A172 (cell line): ENCODE measurements at regions not wholly inside any gene's neighbourhood (a gene's known extent, or its start where the extent isn't known, plus 50 kb on each side); places are given as distances from the start of the nearest gene placed in this dataset.

Experiments used
- DNase-seq: peaks from one replicate; pipeline ENCODE4 v3.0.0-alpha.2; 2015; ENCODE audit warnings: low spot score

DNA sequence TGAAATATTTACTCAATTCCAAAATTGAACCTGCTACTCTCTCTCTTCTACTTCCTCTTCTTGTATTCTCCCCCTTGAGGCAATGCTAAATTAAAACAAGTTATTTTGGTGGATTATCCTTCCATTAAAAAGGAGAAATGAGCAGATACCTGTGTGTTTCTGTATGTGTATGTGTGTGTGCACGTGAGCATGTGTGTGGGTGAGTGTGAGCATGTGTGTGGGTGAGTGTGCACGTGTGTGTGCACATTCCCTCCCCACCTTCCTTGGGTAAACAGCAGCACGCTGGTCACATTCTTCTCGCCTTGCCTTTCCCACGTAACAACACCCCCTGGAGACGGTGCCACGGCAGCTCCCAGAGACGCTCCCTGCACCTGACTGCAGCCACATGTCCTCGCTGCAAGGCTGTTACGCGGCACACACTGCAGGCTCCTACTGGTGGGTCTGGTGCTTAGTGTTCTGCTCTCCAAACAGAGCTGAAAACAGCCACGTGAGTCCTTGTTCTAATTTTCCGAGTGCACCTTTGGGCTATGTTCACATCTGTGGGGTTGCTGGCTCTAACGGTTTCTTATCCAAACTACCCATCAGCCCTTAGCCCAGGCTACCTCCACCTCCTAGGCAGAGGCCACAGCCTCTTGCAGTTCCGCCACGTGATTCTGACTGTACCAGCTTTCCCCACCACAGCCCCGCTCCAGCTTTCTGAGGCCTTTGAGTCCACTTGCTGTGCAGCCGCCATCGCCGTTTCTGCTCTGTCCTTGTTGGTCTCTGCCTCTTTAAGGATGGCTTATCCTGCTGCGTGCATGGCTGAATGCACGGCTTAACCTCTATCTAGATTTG lies 123.4 kb downstream of the CTTN start:
- no peak for DNase-seq

DNA sequence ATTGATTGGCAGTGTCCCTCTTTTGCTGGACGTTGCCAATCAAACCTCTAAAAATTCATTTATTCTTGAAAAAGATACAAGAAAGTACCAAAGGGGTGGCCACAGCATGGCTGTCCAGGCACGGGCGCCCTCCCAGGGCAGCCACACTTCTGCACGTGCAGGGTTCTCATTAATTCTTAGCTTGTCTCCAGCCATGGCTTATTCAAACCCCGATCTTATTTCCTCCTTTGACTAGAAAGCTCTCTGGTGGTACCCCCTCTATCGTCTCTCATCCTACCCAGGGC lies 123.9 kb downstream of the CTTN start:
- no peak for DNase-seq

DNA sequence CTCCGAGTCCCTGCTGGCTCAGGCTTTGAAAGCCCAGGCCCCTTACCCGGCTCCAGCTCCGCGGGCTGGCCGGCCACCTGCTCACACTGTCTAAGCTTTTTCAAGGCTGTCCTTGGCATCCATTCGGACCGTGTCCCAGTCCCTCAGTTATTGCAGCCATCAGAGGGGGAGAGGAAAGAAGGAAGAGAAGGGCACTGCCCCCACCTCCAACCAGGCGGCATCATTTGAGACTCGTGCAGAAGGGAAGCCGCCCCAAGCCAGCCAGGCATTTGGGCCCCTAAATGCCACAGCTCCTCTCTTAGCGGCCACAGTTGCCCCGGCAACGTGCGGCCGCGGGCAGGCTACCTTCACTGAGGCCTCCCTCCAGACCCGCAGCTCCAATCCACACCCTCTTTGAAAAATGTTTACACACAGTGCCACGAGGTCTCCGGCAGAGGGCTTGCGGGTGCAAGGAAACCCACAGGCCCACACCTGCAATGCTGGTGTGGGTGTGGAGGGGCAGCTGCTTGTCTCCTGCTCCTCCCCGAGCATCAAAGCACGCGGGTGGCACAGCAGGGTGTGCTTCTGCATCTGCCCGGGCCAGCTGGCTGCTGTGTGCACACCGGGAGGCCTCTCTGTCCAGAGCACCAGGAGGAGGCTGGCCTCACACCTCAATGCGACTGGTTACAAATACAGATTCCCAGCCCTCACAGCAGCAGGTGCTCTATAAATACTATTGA lies 124.4 kb downstream of the CTTN start:
- DNase-seq, result peak; percentile 54

DNA sequence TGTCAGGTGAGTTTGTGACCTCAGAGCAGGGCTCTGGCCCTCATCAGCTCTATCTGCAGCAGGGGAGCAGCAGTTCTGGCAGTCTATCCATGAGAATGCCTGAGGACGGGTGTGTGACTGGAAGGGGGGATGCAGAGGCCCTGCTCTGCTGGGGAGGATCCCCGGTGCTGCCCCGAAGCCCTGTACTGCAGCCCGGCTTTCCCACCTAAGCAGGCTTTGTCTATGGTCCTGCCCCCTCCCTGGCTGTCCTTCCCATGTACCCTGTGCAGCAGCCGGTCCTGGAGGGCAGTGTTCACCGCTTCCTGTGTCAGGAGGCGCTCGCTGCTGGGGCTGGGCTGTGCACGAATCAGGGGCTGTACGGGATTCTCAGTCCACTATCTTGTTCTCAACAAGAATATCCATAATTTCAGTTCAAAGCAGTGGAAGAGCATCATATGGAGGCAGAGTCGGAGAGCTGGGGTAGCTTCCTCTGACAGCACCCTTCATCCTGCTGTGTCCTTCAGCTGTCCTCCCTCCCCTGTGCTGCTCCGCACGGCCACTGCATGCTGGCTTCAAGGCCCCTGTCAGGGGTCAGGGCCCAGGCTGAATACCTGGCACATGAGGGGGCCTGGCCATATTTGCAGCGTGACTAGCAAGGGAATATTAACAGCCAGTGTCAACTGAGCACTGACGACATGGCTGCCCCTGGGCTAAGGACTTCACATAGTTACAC lies 125.2 kb downstream of the CTTN start:
- DNase-seq, result no peak

DNA sequence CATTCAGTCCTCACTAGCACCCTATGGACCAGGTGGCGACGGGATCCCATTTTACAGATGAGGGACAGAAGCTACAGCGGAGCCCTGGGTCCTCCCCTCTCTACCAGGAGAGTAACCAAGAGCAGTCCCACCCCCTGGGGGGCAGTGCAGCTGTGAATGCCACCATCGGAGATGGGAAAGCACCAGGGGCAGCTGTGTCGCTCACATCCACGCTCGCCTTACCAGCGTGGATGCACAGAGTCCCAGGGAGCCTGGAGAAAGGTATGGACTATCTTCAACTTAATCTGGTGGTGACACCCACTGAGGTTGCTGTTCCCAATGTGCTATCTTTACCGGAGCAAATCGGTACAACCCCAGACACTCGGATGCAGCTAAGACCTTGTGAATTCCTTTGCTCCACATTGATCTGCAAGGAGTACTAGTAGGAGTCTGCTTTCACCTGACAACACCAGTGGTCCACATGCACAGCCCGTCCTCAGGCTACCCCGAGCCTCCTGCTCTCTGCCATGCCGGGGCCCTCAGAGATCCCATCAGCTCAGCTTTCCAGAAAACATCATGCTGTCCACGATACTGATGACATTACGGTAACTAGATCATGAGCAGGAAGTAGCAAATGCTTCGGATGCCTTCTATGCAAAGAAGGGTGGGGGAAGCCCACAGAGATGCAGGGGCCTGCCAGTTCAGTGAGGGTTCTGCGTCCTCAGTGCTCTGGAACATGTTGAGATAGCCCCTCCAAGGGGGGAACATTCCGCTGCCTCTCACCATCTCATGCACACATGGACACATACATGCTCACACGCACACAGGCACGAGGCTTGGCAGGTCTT lies 126.0 kb downstream of the CTTN start:
- peak; percentile 22 for DNase-seq

DNA sequence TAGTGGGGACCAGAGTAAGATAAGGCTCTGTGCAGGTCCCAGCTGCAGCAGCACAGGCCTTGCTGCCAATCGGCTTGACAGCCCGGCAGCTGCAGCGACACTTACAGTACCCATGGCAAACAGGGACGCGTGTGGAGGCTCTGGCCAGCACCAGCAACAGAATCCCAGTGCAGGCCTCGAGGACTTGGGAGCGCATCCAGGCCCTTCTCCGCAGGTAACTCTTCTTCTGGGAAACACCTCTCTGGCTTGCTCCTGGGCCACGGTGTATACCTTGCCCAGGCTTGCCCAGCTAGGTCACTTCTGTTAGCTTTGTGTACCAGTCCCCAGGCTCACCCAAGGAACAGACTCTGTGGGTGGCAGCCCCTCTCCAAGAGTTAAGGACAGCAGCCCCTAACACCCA lies 126.7 kb downstream of the CTTN start:
- DNase-seq, result no peak

DNA sequence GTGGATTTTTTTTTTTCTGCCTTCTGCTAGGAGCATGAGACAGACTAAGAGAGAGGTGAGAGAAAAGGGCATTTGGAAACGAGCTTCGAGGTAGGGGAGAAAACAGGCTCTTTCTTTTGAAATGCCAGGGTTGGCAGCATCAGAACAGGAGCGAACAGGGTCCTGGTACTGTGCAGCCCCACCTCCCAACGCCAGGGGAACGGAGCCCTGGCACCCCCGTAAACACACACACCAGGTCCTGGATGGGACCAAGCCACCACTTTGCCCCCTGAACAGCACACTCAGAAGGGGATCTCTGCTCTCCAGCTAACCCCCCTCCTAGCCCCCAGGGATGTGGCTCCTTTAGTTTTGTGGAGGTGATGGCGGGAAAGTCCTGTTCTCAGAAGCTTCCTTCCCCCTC lies 127.1 kb downstream of the CTTN start:
- DNase-seq, result no peak

DNA sequence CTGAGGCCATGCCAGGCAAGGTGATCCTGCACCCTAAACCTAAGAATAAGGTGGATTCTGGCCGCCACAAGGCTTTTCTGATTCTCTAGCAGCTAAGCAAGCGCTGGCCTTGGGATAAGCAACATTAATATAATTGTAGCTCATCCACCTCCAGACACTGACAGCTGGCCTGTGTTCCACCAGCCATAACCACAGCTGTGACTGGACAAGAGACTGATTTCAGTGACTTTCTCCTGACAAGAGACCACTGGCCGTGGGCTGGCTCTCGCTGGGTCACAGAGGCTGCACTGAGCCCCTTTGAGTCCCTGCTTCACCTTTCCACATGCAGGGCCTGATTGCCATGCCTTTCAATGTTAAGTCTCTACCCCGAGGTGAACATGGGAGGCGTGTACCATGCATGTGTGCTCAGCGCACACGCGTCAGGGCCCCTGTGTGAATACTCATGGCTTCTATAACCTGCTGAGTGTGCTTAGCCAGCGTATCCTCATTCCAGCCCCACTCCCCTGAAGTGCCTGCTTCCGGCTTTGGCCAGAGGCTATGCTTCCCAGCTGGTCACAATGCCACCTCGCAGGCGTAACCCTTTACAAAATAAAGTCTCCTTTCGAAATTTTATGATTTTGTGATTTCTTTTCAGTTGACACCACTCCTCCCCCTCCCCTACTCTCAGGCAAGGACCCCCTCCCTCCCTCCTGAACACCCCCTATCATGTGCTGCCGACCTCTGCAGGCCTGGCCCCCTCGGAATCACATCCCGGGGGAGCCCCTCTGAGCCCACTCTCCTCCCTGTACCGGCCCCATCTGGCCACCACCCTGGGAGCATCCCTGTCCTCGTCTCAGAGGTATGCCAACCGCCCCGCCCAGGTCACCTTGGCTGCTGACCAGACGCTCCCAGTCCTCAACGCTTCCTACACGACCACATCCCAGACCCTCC lies 128.1 kb downstream of the CTTN start:
- DNase-seq, result no peak

DNA sequence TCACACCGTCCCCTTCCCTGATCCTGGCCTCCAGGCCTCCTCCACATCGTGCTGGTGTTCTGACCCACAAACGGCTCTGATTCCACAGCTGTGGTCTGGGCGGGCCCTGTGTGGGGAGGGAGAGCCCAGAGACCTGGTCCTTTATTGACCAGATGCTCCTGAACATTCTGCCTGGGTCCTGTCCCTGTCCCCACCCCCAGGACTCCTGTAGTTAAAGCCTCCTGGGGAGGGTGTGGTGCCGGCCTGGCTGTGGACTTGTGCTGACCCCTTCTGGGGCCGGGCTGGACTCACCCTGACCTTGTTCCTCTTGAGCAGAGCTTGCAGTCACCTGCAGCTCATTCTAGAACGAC lies 128.7 kb downstream of the CTTN start:
- DNase-seq, result no peak

DNA sequence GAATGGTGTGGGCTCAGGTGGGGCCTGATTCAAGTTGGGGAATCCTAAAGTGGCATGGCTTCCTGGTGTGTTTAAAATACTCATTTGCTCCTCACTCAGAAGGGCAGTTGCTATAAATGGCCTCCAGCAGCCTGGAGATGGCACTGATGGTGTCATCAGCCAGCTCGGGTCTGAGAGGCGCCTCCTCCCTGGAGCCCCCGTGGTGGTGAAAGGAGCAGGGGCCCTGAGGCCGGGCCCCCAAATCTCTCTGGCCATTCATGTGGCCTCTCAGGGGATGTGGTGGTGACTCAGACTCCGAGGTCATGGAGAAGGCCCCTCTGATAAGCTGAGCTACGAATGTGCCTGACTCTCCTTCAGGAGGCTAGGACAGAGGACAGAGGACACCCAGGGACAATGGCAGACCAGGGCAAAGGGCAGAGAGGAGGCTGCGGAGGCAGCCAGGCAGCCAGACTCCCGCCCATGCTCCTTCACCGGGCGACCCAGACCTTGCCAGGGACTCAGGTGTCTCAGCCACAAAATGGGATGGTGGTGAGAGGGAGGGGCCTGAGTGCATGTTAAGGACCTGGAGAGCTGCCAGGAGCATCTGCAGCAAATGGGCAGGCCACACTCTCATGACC lies 129.2 kb downstream of the CTTN start:
- no peak for DNase-seq

DNA sequence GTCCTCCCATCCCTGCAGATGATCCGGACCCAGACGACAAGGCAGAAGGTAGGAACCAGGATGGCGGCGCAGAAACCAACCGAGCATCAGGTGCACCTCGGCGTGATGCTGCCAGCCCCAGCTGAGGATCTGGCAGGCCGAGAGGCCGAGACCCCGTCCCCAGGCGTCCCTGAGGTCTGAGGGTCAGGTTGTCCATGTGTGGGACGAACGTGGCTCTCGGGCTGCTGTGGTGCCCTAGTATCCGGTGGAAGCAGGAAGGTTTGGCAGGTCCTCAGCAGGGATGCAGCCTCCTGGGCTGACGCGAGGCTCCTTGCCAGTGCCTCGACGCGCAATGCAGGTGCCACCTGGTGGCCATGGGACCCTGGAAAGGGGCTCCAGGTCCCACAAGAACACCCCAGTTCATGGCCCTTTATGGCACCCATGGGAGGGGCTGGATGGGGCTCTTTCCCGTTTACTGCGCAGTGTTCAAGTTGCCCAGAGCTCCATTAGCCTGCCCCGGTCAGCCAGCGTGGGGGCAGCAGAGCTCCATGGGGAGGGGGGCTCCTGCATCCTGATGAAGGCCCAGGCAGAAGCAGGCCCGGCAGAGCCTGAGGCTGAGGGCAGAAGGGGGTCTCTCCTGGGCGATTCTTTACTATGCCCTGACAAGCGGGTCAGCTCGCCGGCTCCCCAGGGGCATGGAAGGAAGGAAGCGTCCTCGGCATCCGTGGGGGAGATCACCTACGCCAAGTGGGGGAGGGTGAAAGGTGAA lies 129.9 kb downstream of the CTTN start:
- DNase-seq, result no peak

DNA sequence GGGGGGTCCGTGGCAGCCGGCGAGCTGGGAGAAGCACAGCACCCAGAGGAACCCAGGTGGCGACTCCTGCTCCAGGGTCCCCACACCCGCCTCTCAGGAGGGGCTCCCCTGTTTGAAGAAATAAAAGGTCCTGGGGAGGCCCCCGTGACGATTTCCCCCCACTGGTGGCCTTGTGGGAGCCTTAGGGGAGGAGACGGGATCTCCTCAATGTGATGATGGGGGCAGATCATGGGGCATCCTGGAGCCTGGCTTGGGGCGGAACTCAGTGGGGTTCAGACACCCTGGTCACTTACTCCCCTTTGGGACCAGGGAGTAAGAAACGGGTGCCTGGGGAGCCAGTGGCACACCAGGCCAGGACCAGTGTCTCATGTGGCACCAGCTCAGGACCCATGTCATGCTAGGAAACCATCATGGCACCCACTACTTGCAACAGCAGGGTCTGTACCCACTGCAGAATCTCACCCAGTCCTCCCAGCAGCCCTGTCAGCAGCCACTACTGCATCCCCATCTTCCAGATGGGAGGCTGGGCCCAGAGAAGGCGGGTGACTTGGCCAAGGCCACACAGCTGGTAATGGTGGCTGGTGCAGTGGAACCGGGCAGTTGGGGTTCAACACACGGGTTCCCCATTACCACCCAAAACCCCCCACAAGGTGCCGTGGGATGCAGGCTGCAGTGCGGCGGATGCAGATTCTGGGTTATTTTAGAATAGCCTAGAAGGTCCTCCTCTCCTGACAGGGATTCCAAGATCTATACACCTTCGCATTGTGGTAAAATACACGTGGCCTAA lies 130.7 kb downstream of the CTTN start:
- no peak for DNase-seq

DNA sequence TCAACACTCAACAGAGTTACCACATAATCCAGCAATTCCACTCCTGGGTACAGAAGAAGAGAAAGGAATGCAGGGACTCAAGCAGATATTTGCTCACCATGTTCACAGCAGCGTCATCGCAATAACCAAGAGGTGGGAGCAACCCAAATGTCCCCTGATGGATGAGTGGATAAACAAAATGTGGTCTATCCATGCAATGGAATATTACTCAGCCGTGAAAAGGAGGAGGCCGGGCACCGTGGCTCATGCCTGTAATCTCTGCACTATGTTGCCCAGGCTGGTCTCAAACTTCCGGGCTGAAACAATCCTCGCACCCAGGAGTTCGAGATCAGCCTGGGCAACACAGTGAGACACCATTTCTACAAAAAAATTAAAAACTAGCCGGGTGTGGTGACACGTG lies 131.7 kb downstream of the CTTN start:
- DNase-seq, result no peak

DNA sequence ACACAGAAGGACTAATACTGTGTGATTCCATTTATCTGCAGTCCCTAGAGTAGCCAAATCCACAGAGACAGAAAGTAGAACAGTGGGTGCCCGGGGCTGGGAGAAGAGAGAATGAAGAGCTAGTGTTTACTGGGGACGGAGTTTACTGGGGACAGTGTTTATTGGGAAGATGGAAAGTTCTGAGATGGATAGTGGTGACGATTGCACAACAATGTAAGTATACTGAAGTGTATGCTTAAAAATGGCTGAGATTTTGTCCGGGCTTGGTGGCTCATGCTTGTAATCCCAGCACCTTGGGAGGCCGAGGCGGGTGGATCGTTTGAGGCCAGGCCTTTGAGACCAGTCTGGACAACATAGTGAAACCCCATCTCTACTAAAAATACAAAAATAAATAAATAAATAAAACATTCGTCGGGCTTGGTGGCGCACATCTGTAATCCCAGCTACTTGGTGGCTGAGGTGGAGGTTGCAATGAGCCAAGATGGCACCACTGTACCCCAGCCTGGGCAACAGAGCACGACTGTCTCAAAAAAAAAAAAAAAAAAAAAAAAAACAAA lies 132.4 kb downstream of the CTTN start:
- DNase-seq, result no peak

DNA sequence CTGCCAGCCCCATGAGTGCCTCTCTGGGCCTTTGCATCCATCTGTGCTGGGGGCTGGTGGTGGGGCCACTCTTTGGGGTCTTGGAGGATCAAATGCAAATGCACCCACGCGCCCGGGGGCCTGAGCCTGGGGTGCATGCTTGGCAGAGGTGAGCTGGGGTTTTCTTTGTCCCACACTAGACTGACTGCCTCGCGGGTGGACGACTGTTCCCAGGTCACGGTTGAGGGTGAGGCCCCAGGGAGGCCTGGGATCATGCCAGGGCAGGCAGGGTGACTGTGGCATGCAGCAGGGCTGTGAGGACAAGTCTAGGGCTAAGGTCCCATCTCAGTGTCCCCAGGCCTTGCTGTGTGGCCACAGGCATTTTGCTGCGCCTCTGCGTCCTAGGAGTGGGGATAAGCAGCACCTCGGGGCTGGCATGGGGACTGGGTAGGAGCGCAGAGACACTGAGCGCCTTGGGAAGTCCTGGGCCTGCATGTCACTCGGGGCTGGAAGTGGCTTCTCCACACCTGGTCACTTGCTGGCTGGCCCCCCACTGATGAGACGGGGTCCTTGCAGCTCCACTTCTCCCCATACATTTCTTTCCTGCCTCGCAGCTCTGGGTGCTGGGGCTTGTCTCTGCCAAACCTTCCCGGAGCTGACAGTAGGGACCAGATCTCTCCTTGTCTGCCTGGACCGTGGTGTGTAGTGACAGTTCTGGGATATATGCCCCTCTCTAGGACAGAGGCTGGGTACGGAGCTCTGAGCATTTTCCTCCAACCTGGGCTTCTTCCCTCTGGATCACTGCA lies 133.1 kb downstream of the CTTN start:
- no peak for DNase-seq

DNA sequence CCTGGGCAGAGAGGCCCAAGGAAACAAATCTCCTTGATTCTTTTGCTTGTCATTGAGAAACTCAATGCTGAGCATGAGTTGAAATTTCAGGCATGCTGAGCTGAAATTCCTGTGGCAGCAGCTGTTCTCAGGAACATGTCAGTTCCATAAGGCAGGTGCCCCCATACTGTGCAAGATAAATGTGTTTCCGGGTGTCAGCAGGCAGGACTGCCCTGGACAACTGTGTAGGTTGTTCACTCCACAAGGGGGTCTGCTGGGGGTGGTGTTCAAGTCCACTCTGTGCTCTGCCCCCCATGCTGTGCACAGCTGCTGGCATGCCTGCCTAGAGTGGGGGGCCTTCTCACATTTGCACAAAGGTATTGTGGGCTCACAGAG lies 133.7 kb downstream of the CTTN start:
- DNase-seq, result peak; percentile 42

DNA sequence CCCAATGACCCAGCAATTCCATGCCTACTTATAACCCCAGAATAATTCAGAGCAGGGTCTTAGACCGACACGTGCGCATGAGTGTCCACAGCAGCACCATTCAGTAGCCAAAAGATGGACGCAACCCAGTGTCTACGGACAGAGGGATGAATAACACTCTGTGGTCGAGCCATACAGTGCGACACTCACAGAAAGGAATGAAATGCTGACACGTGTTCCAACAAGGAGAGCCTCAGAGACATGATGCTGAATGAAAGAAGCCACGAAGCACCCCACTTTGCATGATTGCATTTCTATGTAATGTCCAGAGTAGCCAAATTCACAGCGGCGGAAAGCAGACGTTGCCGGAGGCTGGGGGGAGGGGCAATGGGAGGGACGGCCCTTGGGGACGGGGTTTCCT lies 134.4 kb downstream of the CTTN start:
- peak; percentile 16 for DNase-seq
